Neural cell (in vitro differentiated cells): ENCODE measurements at regions not wholly inside any gene's neighbourhood (a gene's known extent, or its start where the extent isn't known, plus 50 kb on each side); places are given as distances from the start of the nearest gene placed in this dataset.

ENCODE experiments used
- H2AFZ ChIP-seq: fragments of 200-600, 300-800 bp; sonication (generic), shearing (Covaris generic); 2 replicates; pipeline ENCODE4 v1.6.0; 2014; ENCODE audit warnings: low read depth, mild to moderate bottlenecking, antibody characterized with exemption, low read length, moderate library complexity
- H3F3A ChIP-seq: fragments of 200-600 bp; shearing (Covaris generic); 2 replicates; pipeline ENCODE4 v1.6.1; 2016; ENCODE audit warnings: mild to moderate bottlenecking, moderate library complexity, mixed read lengths, antibody characterized with exemption, low read length; ENCODE audit not compliant: insufficient read depth, poor library complexity, severe bottlenecking
- H3K27ac ChIP-seq: fragments of 200-600, 300-800 bp; sonication (generic), shearing (Covaris generic); 2 replicates; pipeline ENCODE4 v1.5.1; 2014; ENCODE audit warnings: mild to moderate bottlenecking, low read length, moderate library complexity
- H3K27me3 ChIP-seq: fragments of 300-800, 200-600 bp; sonication (generic), shearing (Covaris generic); 2 replicates; pipeline ENCODE4 v1.6.0; 2014; ENCODE audit warnings: mild to moderate bottlenecking, low read depth, low read length, moderate library complexity; ENCODE audit not compliant: insufficient read depth
- H3K36me3 ChIP-seq: fragments of 300-800, 200-600 bp; sonication (generic), shearing (Covaris generic); 2 replicates; pipeline ENCODE4 v1.5.1; 2014; ENCODE audit warnings: mild to moderate bottlenecking, antibody characterized with exemption, low read length, moderate library complexity; ENCODE audit not compliant: insufficient read depth
- H3K4me2 ChIP-seq: fragments of 300-800, 200-600 bp; sonication (generic), shearing (Covaris generic); 2 replicates; pipeline ENCODE4 v1.6.0; 2014; ENCODE audit warnings: mild to moderate bottlenecking, low read length
- H3K4me3 ChIP-seq: fragments of 300-800, 200-600 bp; sonication (generic), shearing (Covaris generic); 2 replicates; pipeline ENCODE4 v1.5.1; 2014; ENCODE audit warnings: mild to moderate bottlenecking, low read length, moderate library complexity
- H3K79me2 ChIP-seq: fragments of 200-600 bp; shearing (Covaris generic); replicated peaks from 2 replicates; pipeline ENCODE4 v1.6.0; 2014; ENCODE audit warnings: mild to moderate bottlenecking, low read length, moderate library complexity; ENCODE audit not compliant: insufficient read depth
- H3K9ac ChIP-seq: fragments of 300-800, 200-600 bp; sonication (generic), shearing (Covaris generic); 2 replicates; pipeline ENCODE4 v1.6.1; 2016; ENCODE audit warnings: mild to moderate bottlenecking, low read length, mixed read lengths
- H3K9me2 ChIP-seq: fragments of 200-600 bp; shearing (Covaris generic); 2 replicates; pipeline ENCODE4 v1.6.1; 2016; ENCODE audit warnings: mild to moderate bottlenecking, low read length, mixed read lengths; ENCODE audit not compliant: insufficient read depth
- H3K9me3 ChIP-seq: fragments of 200-600, 300-800 bp; sonication (generic), shearing (Covaris generic); 2 replicates; pipeline ENCODE4 v1.6.1; 2016; ENCODE audit warnings: mild to moderate bottlenecking, mixed run types, low read length, moderate library complexity, mixed read lengths
- H4K20me1 ChIP-seq: fragments of 200-600 bp; shearing (Covaris generic); 2 replicates; pipeline ENCODE4 v1.6.1; 2016; ENCODE audit warnings: mild to moderate bottlenecking, mixed run types; ENCODE audit not compliant: insufficient read depth
- EP300 ChIP-seq: fragments of 450-650 bp; conservative IDR thresholded peaks from 2 replicates; pipeline ENCODE4 v1.6.1; 2014; ENCODE audit warnings: antibody characterized with exemption, mild to moderate bottlenecking, moderate library complexity; ENCODE audit not compliant: poor library complexity, severe bottlenecking
- EZH2 ChIP-seq: fragments of 200-600, 300-800 bp; shearing (Covaris generic), sonication (generic); IDR thresholded peaks from 2 replicates; pipeline ENCODE4 v1.6.1; 2014; ENCODE audit warnings: antibody characterized with exemption, low read length, borderline replicate concordance, mild to moderate bottlenecking; ENCODE audit not compliant: insufficient read depth, poor library complexity, severe bottlenecking
- MXI1 ChIP-seq: fragments of 450-650 bp; conservative IDR thresholded peaks from 2 replicates; pipeline ENCODE4 v1.6.1; 2014; ENCODE audit warnings: antibody characterized with exemption, mild to moderate bottlenecking; ENCODE audit not compliant: poor library complexity, severe bottlenecking
- POLR2AphosphoS5 ChIP-seq: IDR thresholded peaks from 2 replicates; pipeline ENCODE4 v1.6.1; 2012
- RAD21 ChIP-seq: fragments of 450-650 bp; conservative IDR thresholded peaks from 2 replicates; pipeline ENCODE4 v1.6.1; 2014; ENCODE audit warnings: antibody characterized with exemption, mild to moderate bottlenecking, moderate library complexity
- SMC3 ChIP-seq: fragments of 450-650 bp; conservative IDR thresholded peaks from 2 replicates; pipeline ENCODE4 v1.6.1; 2014; ENCODE audit warnings: antibody characterized with exemption, mild to moderate bottlenecking, moderate library complexity; ENCODE audit not compliant: poor library complexity
- TAF1 ChIP-seq: IDR thresholded peaks from 2 replicates; pipeline ENCODE4 v1.6.1; 2012; ENCODE audit warnings: low read depth
- TF ChIP-seq, protein P1 (sequence below): fragments of 450-650 bp; IDR thresholded peaks from 2 replicates; pipeline ENCODE4 v1.5.1; 2014; ENCODE audit warnings: antibody characterized with exemption, mild to moderate bottlenecking, moderate library complexity; ENCODE audit not compliant: poor library complexity, severe bottlenecking
- TF ChIP-seq, protein P2 (sequence below): IDR thresholded peaks from 2 replicates; pipeline ENCODE4 v1.6.1; 2012; ENCODE audit warnings: borderline replicate concordance

DNA sequence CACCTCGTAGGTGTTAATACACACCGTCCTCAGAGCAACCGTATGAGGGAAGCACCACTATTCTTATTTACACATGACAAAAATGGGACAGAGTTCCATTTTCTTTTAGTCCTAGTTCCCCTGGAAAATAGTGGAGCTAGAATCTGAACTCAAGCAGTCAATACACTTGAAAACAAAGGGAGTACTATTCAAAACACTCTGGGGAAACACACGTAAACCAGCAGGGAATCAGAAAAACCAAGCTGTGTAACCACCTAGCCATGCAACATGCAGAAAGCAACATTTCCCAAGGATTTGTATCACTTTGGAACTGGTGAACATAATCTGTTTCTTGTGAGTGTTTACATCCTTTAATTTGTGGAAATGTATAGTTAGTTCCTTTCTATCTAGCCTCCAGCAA is 208.2 kb downstream of the UBE2E3 start:
- H3K36me3 ChIP-seq, result no peaks in the 10 kb centered on the region
- H3K9me2 ChIP-seq, result no peaks in the 10 kb centered on the region
- no peak overlapping the region for H3K9ac ChIP-seq
- TF ChIP-seq MXI1 (no peak), RAD21 (no peak), POLR2AphosphoS5 (no peak), EZH2 (no peak), EP300 (no peak), TAF1 (no peak), SMC3 (no peak)
- TF ChIP-seq, protein P1, sequence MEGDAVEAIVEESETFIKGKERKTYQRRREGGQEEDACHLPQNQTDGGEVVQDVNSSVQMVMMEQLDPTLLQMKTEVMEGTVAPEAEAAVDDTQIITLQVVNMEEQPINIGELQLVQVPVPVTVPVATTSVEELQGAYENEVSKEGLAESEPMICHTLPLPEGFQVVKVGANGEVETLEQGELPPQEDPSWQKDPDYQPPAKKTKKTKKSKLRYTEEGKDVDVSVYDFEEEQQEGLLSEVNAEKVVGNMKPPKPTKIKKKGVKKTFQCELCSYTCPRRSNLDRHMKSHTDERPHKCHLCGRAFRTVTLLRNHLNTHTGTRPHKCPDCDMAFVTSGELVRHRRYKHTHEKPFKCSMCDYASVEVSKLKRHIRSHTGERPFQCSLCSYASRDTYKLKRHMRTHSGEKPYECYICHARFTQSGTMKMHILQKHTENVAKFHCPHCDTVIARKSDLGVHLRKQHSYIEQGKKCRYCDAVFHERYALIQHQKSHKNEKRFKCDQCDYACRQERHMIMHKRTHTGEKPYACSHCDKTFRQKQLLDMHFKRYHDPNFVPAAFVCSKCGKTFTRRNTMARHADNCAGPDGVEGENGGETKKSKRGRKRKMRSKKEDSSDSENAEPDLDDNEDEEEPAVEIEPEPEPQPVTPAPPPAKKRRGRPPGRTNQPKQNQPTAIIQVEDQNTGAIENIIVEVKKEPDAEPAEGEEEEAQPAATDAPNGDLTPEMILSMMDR, result no peak
- TF ChIP-seq, protein P2, sequence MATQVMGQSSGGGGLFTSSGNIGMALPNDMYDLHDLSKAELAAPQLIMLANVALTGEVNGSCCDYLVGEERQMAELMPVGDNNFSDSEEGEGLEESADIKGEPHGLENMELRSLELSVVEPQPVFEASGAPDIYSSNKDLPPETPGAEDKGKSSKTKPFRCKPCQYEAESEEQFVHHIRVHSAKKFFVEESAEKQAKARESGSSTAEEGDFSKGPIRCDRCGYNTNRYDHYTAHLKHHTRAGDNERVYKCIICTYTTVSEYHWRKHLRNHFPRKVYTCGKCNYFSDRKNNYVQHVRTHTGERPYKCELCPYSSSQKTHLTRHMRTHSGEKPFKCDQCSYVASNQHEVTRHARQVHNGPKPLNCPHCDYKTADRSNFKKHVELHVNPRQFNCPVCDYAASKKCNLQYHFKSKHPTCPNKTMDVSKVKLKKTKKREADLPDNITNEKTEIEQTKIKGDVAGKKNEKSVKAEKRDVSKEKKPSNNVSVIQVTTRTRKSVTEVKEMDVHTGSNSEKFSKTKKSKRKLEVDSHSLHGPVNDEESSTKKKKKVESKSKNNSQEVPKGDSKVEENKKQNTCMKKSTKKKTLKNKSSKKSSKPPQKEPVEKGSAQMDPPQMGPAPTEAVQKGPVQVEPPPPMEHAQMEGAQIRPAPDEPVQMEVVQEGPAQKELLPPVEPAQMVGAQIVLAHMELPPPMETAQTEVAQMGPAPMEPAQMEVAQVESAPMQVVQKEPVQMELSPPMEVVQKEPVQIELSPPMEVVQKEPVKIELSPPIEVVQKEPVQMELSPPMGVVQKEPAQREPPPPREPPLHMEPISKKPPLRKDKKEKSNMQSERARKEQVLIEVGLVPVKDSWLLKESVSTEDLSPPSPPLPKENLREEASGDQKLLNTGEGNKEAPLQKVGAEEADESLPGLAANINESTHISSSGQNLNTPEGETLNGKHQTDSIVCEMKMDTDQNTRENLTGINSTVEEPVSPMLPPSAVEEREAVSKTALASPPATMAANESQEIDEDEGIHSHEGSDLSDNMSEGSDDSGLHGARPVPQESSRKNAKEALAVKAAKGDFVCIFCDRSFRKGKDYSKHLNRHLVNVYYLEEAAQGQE, result no peak
- no peaks in the 10 kb centered on the region for H3K9me3 ChIP-seq
- no peak overlapping the region for H3K4me2 ChIP-seq
- H3K27ac ChIP-seq, result no peak overlapping the region
- H3K4me3 ChIP-seq, result no peak overlapping the region
- H3K79me2 ChIP-seq, result no peaks in the 10 kb centered on the region
- H3F3A ChIP-seq, result no peaks in the 10 kb centered on the region
- no peaks in the 10 kb centered on the region for H4K20me1 ChIP-seq
- H3K27me3 ChIP-seq, result no peaks in the 10 kb centered on the region
- H2AFZ ChIP-seq, result no peak overlapping the region

DNA sequence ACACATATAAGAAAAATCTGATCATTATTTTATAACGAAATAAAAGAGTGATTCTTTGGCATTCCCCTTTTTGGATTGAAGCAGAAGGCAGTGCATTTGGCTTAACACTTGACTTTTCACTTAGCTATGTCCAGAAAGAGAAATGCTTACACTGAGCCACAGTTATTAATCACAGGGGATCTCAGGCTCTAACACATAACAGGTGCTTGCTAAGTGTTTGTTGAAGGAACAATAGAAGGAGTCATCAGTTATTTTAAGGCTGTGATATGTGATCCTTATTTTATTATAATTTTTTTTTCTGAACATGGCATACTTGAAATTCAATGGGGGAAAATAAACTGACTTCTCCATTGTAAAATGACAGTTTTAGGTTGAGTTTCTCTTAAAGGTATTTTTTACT is 209.5 kb downstream of the UBE2E3 start:
- no peaks in the 10 kb centered on the region for H3F3A ChIP-seq
- H3K27ac ChIP-seq, result no peak overlapping the region
- no peak overlapping the region for H3K4me3 ChIP-seq
- H4K20me1 ChIP-seq, result no peaks in the 10 kb centered on the region
- TF ChIP-seq TAF1, result no peak
- TF ChIP-seq POLR2AphosphoS5, result no peak
- TF ChIP-seq, protein P1, result no peak
- TF ChIP-seq EZH2, result no peak
- no peak for TF ChIP-seq RAD21
- no peak for TF ChIP-seq SMC3
- TF ChIP-seq EP300, result no peak
- TF ChIP-seq, protein P2, result no peak
- no peak for TF ChIP-seq MXI1
- no peaks in the 10 kb centered on the region for H3K27me3 ChIP-seq
- no peak overlapping the region for H3K4me2 ChIP-seq
- no peaks in the 10 kb centered on the region for H3K36me3 ChIP-seq
- no peak overlapping the region for H3K9ac ChIP-seq
- no peaks in the 10 kb centered on the region for H3K79me2 ChIP-seq
- H3K9me2 ChIP-seq, result no peaks in the 10 kb centered on the region
- no peak overlapping the region for H2AFZ ChIP-seq
- no peaks in the 10 kb centered on the region for H3K9me3 ChIP-seq
